Coronary artery (tissue), 2 donors: ENCODE measurements at regions not wholly inside any gene's neighbourhood (a gene's known extent, or its start where the extent isn't known, plus 50 kb on each side); places are given as distances from the start of the nearest gene placed in this dataset.
"Not testable (repeated sequence)": the region's sequence is repeated elsewhere in the genome, so short reads cannot be mapped to it uniquely, and the experiment has no call there.

Experiments
- DNase-seq: peaks from one replicate; pipeline ENCODE4 v3.0.0-alpha.2; 2017; ENCODE audit warnings: low spot score
- H3K27ac ChIP-seq, 2 donors: fragments of 200-600 bp; sonication (generic); one replicate each; pipeline ENCODE4 v1.5.1; 2016 to 2019
- H3K4me3 ChIP-seq: fragments of 200-600 bp; sonication (generic); 2 replicates; pipeline ENCODE4 v1.5.1; 2016; ENCODE audit warnings: mild to moderate bottlenecking, moderate library complexity
- TF ChIP-seq, protein P1 (sequence below): fragments of 200-600 bp; sonication (generic); IDR thresholded peaks from one replicate; pipeline ENCODE4 v1.5.1; 2019; ENCODE audit warnings: antibody characterized with exemption

GRCh38 chr17:74134991-74135390, 68.5 kb upstream of the RPL38 start:
- no peak for DNase-seq
- Histone ChIP-seq H3K4me3 (no peak overlapping the region), H3K27ac (no peak overlapping the region)
- TF ChIP-seq, protein P1, sequence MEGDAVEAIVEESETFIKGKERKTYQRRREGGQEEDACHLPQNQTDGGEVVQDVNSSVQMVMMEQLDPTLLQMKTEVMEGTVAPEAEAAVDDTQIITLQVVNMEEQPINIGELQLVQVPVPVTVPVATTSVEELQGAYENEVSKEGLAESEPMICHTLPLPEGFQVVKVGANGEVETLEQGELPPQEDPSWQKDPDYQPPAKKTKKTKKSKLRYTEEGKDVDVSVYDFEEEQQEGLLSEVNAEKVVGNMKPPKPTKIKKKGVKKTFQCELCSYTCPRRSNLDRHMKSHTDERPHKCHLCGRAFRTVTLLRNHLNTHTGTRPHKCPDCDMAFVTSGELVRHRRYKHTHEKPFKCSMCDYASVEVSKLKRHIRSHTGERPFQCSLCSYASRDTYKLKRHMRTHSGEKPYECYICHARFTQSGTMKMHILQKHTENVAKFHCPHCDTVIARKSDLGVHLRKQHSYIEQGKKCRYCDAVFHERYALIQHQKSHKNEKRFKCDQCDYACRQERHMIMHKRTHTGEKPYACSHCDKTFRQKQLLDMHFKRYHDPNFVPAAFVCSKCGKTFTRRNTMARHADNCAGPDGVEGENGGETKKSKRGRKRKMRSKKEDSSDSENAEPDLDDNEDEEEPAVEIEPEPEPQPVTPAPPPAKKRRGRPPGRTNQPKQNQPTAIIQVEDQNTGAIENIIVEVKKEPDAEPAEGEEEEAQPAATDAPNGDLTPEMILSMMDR: no peak

DNA sequence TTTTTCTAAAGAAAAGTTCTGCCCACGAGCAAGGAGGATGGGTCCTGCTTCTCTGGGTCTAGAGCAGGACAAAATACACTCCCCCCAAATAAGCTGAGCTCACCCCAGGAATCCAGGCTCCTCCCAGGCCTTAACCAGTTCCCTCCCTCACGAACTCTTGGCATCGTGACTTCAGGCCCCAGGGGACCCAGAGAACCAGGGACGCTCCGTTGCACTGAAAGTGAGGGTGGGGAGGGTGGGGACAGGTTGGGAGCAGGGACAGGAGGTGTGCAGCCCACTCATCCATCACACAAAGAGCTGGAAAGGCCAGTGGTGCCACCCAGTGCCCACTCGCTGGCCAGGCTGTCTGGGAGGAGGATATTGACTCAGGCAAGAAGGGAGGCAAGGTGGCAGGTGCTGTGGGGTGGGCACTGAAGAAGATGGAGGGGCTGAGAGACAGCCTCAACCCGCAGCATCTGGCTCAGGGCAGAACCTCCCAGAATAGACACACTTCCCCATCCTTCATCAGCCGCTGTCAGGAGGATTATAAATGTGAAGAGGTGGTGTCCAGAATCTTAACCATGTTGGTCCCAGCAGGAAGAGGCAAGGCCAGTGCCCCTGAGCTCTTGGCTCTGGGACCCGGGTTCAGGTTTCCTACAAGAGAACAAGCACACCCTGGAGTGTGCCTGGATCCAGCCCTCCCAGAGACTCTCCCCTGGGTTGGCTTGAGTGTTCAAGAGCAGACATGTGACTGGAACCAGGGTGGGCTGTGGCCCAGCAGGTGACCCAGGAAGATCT, 67.9 kb upstream of the RPL38 start:
- TF ChIP-seq, protein P1: no peak
- H3K27ac ChIP-seq: no peak overlapping the region
- no peak for DNase-seq

DNA sequence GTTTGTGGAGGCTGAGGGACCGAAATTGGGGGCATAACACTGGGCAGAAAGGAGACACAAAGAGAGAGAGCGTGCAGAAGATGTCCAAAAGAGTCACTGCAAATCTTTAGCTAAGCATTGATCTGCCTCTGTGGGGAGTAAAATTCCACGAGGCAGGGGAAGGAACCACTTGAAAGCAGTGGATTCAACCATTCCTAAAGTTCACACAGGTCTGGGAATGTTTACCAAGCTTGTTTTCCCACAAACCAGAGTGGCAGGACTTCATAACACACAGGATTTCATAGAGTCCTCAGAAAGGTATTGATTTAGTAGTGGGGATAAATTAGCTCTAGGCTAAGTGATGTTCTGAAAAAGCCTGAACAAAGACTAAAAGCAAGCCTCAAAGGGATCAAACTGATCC, 66.1 kb upstream of the RPL38 start:
- H3K4me3 ChIP-seq: no peak overlapping the region
- TF ChIP-seq, protein P1: no peak
- no peak overlapping the region for H3K27ac ChIP-seq
- DNase-seq: no peak

More for the DNA sequence above, 67.9 kb upstream of the RPL38 start:
- no peak overlapping the region for H3K4me3 ChIP-seq

GRCh38 chr17:74139120-74139519, 64.4 kb upstream of the RPL38 start:
- DNase-seq: no peak
- no peak overlapping the region for H3K27ac ChIP-seq
- TF ChIP-seq, protein P1: no peak

GRCh38 chr17:74140282-74140681, 63.2 kb upstream of the RPL38 start:
- DNase-seq: no peak
- Histone ChIP-seq H3K4me3 (no peak overlapping the region), H3K27ac (no peak overlapping the region)
- TF ChIP-seq, protein P1: no peak

More at GRCh38 chr17:74139120-74139519, 64.4 kb upstream of the RPL38 start:
- no peak overlapping the region for H3K4me3 ChIP-seq

DNA sequence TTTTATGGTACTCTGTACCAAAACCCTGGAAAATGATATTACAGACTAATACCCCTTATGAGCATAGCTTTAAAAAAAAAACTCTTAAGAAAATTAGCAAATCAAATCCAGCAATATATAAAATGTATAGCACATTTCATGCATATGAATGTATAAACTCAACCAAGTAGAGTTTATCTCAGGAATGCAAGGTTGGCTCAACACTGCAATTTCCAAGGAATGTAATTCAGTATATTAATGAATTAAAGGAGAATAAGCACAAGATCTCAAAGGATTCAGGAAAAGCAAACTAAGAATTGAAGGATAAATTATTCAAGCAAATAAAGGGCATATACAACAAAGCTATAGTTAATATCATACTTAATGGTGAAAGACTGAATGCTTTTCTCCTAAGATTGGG, 61.9 kb upstream of the RPL38 start:
- TF ChIP-seq, protein P1: no peak
- H3K27ac ChIP-seq: no peak overlapping the region
- no peak for DNase-seq
- H3K4me3 ChIP-seq: no peak overlapping the region

- DNase-seq, H3K4me3 ChIP-seq, H3K27ac ChIP-seq: not testable (repeated sequence)
Measured at GRCh38 chr17:74143318-74143717, 60.2 kb upstream of the RPL38 start.
